Caco-2 (cell line): ENCODE measurements at regions not wholly inside any gene's neighbourhood (a gene's known extent, or its start where the extent isn't known, plus 50 kb on each side); places are given as distances from the start of the nearest gene placed in this dataset.

Experiments
- BruUV-seq: library from RNA; stranded (reverse); fragments of 400-500 nt; replicated peaks from 2 replicates; lab custom pipeline; 2021; lab: Mats Ljungman, UMichigan
- CTCF ChIA-PET: fragments of 300-600 bp; sonication (Branson Sonifier 250); formaldehyde crosslinking; loops from one replicate; lab custom pipeline; 2022; ENCODE audit warnings: antibody characterized with exemption; lab: Charles Lee
- POLR2A ChIA-PET: fragments of 300-600 bp; sonication (Branson Sonifier 250); formaldehyde crosslinking; loops from one replicate; lab custom pipeline; 2022; ENCODE audit warnings: antibody characterized with exemption; lab: Charles Lee
- DNase-seq, 2 experiments: peaks; one replicate each; pipeline versions ENCODE4 v3.0.0 to v3.0.0-alpha.2; 2020 to 2022
- H3K27me3 ChIP-seq: replicated peaks from 2 replicates; pipeline ENCODE4 v1.6.0; 2011; ENCODE audit warnings: low read length; ENCODE audit not compliant: control insufficient read depth, insufficient read depth
- H3K36me3 ChIP-seq: 2 replicates; pipeline ENCODE4 v1.5.1; 2011; ENCODE audit warnings: low read length; ENCODE audit not compliant: control insufficient read depth, insufficient read depth
- H3K4me1 ChIP-seq: fragments of 250-450 bp; sonication (Bioruptor Pico); 2 replicates; pipeline ENCODE4 v1.5.1; 2020; ENCODE audit warnings: mild to moderate bottlenecking
- H3K4me3 ChIP-seq: 2 replicates; pipeline ENCODE4 v1.5.1; 2011; ENCODE audit warnings: low read depth, mild to moderate bottlenecking, control low read depth, low read length
- H3K9me3 ChIP-seq: fragments of 250-450 bp; sonication (Bioruptor Pico); 2 replicates; pipeline ENCODE4 v1.5.1; 2020; ENCODE audit warnings: mild to moderate bottlenecking, moderate library complexity
- H3K27ac Mint-ChIP-seq: one replicate; pipeline ENCODE4 v1.8.0; 2022; ENCODE audit warnings: mixed read lengths; ENCODE audit not compliant: unreplicated experiment
- H3K27me3 Mint-ChIP-seq: one replicate; pipeline ENCODE4 v1.8.0; 2022; ENCODE audit warnings: mixed read lengths; ENCODE audit not compliant: insufficient read depth, unreplicated experiment
- H3K36me3 Mint-ChIP-seq: one replicate; pipeline ENCODE4 v1.8.0; 2022; ENCODE audit warnings: mild to moderate bottlenecking, mixed read lengths; ENCODE audit not compliant: insufficient read depth, unreplicated experiment
- H3K4me1 Mint-ChIP-seq: one replicate; pipeline ENCODE4 v1.8.0; 2022; ENCODE audit warnings: low read depth, mixed read lengths; ENCODE audit not compliant: unreplicated experiment
- H3K4me3 Mint-ChIP-seq: one replicate; pipeline ENCODE4 v1.8.0; 2022; ENCODE audit warnings: mild to moderate bottlenecking, moderate library complexity, mixed read lengths; ENCODE audit not compliant: unreplicated experiment
- H3K9me3 Mint-ChIP-seq: one replicate; pipeline ENCODE4 v1.8.0; 2022; ENCODE audit warnings: mixed read lengths; ENCODE audit not compliant: unreplicated experiment
- CTCF ChIP-seq, 2 experiments: fragments of 200-600 bp in 1 of 2; IDR thresholded peaks; 1 replicate in 1 of 2; 2 replicates in 1 of 2; pipeline versions ENCODE4 v1.5.1 to v1.8.0; 2011 to 2022; ENCODE audit warnings: antibody characterized with exemption in 1 of 2, control low read depth in 1 of 2, inconsistent platforms in 1 of 2, low read depth in 1 of 2, low read length in 1 of 2, mild to moderate bottlenecking in 1 of 2, moderate library complexity in 1 of 2; ENCODE audit not compliant: insufficient read depth in 1 of 2, severe bottlenecking in 1 of 2, unreplicated experiment in 1 of 2
- intact Hi-C: fragments of 100-400 bp; cut with micrococcal nuclease; formaldehyde crosslinking; loops from one replicate; pipeline ENCODE4 v1.10.0; 2022; ENCODE audit not compliant: unreplicated experiment

GRCh38 chr17:77036136-77036840 lies 104.5 kb upstream of the SEC14L1 start:
- peaks cover 6% of the 10 kb centered on the region; the same call in 1 of the 2 replicates for H3K9me3 ChIP-seq
- no peak for DNase-seq
- no peaks in the 10 kb centered on the region for H3K36me3 ChIP-seq
- ChIA-PET POLR2A (interaction anchor here (1.0 kb wide), 1 partner anchor 52 kb away, joined by 3 read pairs; no protein-coding TSS in a partner anchor), CTCF (interaction anchor here (0.7 to 3.2 kb wide), 10 partner anchors 9 to 168 kb away, joined by 3 to 56 read pairs (median 4); partner anchors contain the start of gene MGAT5B)
- intact Hi-C loops = loop anchor here (2.0 kb wide), 1 partner anchor 21 kb away; no protein-coding TSS in a partner anchor
- no peaks in the 10 kb centered on the region for H3K36me3 Mint-ChIP-seq
- peaks cover 2% of the 10 kb centered on the region for H3K27me3 Mint-ChIP-seq
- H3K27ac Mint-ChIP-seq = no peak overlapping the region
- no peaks in the 10 kb centered on the region for H3K4me1 ChIP-seq
- H3K4me3 Mint-ChIP-seq = peak overlapping the region; percentile 50
- no TSS peak for BruUV-seq
- no peaks in the 10 kb centered on the region for H3K27me3 ChIP-seq
- H3K4me1 Mint-ChIP-seq = peaks cover 14% of the 10 kb centered on the region
- no peak overlapping the region for H3K4me3 ChIP-seq
- peaks cover 11% of the 10 kb centered on the region for H3K9me3 Mint-ChIP-seq
- no peak for TF ChIP-seq CTCF (IDR thresholded peaks at IDR 0.05; ENCODE audit: insufficient read depth in 1 of 2, low read depth in 1 of 2, low read length in 1 of 2, severe bottlenecking in 1 of 2, unreplicated experiment in 1 of 2)

- Mint-ChIP-seq H3K9me3 (peaks cover 5% of the 10 kb centered on the region), H3K4me1 (peaks cover 14% of the 10 kb centered on the region), H3K36me3 (no peaks in the 10 kb centered on the region), H3K27ac (no peak overlapping the region), H3K4me3 (peak overlapping the region; percentile 50), H3K27me3 (peaks cover 2% of the 10 kb centered on the region)
- Histone ChIP-seq H3K4me1 (no peaks in the 10 kb centered on the region), H3K36me3 (no peaks in the 10 kb centered on the region), H3K4me3 (no peak overlapping the region), H3K9me3 (peaks cover 3% of the 10 kb centered on the region; the same call in 1 of the 2 replicates), H3K27me3 (no peaks in the 10 kb centered on the region)
- TF ChIP-seq CTCF (IDR thresholded peaks at IDR 0.05; ENCODE audit: insufficient read depth in 1 of 2, low read depth in 1 of 2, low read length in 1 of 2, severe bottlenecking in 1 of 2, unreplicated experiment in 1 of 2) = peak in 1 of 2 experiments; percentile 53
- intact Hi-C loops = loop anchor here (2.0 kb wide), 1 partner anchor 20 kb away; no protein-coding TSS in a partner anchor
- ChIA-PET POLR2A (interaction anchor here (0.6 to 1.0 kb wide), 2 partner anchors 51 to 850 kb away, joined by 3 to 4 read pairs; no protein-coding TSS in a partner anchor), CTCF (interaction anchor here (0.7 to 3.2 kb wide), 10 partner anchors 10 to 169 kb away, joined by 3 to 56 read pairs (median 4); partner anchors contain the start of gene MGAT5B)
- no TSS peak for BruUV-seq
- peak; percentile 70 to 75 for DNase-seq
Observed at GRCh38 chr17:77036841-77037381, 103.9 kb upstream of the SEC14L1 start.

- no peaks in the 10 kb centered on the region for H3K4me1 ChIP-seq
- Mint-ChIP-seq H3K4me1 (peaks cover 14% of the 10 kb centered on the region), H3K27me3 (peaks cover 2% of the 10 kb centered on the region), H3K4me3 (no peak overlapping the region), H3K36me3 (no peaks in the 10 kb centered on the region), H3K9me3 (no peaks in the 10 kb centered on the region), H3K27ac (no peak overlapping the region)
- POLR2A ChIA-PET = interaction anchor here (0.7 kb wide), 1 partner anchor 36 kb away, joined by 3 read pairs; no protein-coding TSS in a partner anchor
- H3K4me3 ChIP-seq = no peak overlapping the region
- TF ChIP-seq CTCF (IDR thresholded peaks at IDR 0.05; ENCODE audit: insufficient read depth in 1 of 2, low read depth in 1 of 2, low read length in 1 of 2, severe bottlenecking in 1 of 2, unreplicated experiment in 1 of 2) = no peak
- H3K36me3 ChIP-seq = no peaks in the 10 kb centered on the region
- CTCF ChIA-PET = interaction anchor here (0.7 to 3.2 kb wide), 3 partner anchors 19 to 234 kb away, joined by 3 to 56 read pairs (median 19); no protein-coding TSS in a partner anchor
- no peaks in the 10 kb centered on the region for H3K9me3 ChIP-seq
- no TSS peak for BruUV-seq
- intact Hi-C loops = loop anchor here (2.0 kb wide), 1 partner anchor 19 kb away; no protein-coding TSS in a partner anchor
- no peak for DNase-seq
- no peaks in the 10 kb centered on the region for H3K27me3 ChIP-seq
Observed at GRCh38 chr17:77037943-77038342, 102.8 kb upstream of the SEC14L1 start.
